ENCODE measurements at regions not wholly inside any gene's neighbourhood (a gene's known extent, or its start where the extent isn't known, plus 50 kb on each side); places are given as distances from the start of the nearest gene placed in this dataset.

GRCh38 chr3:106715286-106715685 lies 662.0 kb upstream of the CCDC54 start:
- no peak for DNase-seq (ENCODE audit: low spot score)
- TF ChIP-seq CTCF (IDR thresholded peaks at IDR 0.05; ENCODE audit: extremely low read depth, missing control alignments): no peak

GRCh38 chr3:106717178-106717780 lies 660.0 kb upstream of the CCDC54 start:
- no peak for DNase-seq (ENCODE audit: low spot score)
- TF ChIP-seq CTCF (IDR thresholded peaks at IDR 0.05; ENCODE audit: extremely low read depth, missing control alignments): no peak

GRCh38 chr3:106719077-106719476 lies 658.2 kb upstream of the CCDC54 start:
- no peak for DNase-seq (ENCODE audit: low spot score)
- no peak for TF ChIP-seq CTCF (IDR thresholded peaks at IDR 0.05; ENCODE audit: extremely low read depth, missing control alignments)

GRCh38 chr3:106719583-106719982 lies 657.7 kb upstream of the CCDC54 start:
- no peak for DNase-seq (ENCODE audit: low spot score)
- TF ChIP-seq CTCF (IDR thresholded peaks at IDR 0.05; ENCODE audit: extremely low read depth, missing control alignments): no peak

GRCh38 chr3:106720510-106720909 lies 656.7 kb upstream of the CCDC54 start:
- TF ChIP-seq CTCF (IDR thresholded peaks at IDR 0.05; ENCODE audit: extremely low read depth, missing control alignments): no peak

GRCh38 chr3:106725566-106725965 lies 651.7 kb upstream of the CCDC54 start:
- no peak for DNase-seq (ENCODE audit: low spot score)

More at GRCh38 chr3:106720510-106720909, 656.7 kb upstream of the CCDC54 start:
- no peak for DNase-seq (ENCODE audit: low spot score)

More at GRCh38 chr3:106725566-106725965, 651.7 kb upstream of the CCDC54 start:
- TF ChIP-seq CTCF (IDR thresholded peaks at IDR 0.05; ENCODE audit: extremely low read depth, missing control alignments): no peak

Measured in GM20000 (cell line).